ENCODE measurements at regions not wholly inside any gene's neighbourhood (a gene's known extent, or its start where the extent isn't known, plus 50 kb on each side); places are given as distances from the start of the nearest gene placed in this dataset.

DNA sequence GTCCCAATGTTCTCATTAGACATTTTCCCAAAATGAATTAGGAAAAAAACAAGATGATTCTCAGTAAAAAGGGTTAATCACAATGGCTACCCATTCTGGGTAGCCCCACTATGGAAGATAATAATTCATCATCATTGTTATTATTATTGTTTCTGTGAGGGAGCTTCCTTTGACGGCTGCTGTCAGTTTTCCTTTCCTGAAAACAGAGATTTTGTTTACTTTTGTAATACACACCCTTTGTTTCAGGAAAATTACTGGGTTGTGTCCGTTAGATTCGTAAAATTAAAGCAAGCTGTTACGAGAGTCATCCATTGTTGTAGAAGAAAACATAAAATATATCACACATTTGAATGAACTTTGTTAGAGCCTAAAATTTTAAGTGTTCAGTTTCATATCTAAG, 192.9 kb upstream of the ANKRD50 start:
- H3K9me3 Mint-ChIP-seq (ENCODE audit: low read depth, unreplicated experiment): no peaks in the 10 kb centered on the region
- no TSS peak for BruUV-seq (replicated peaks)
- H3K4me3 Mint-ChIP-seq (ENCODE audit: low read depth, unreplicated experiment): no peak overlapping the region
- CTCF ChIA-PET: no interaction called here
- no peaks in the 10 kb centered on the region for H3K27me3 Mint-ChIP-seq (ENCODE audit: unreplicated experiment)
- H3K36me3 Mint-ChIP-seq (ENCODE audit: insufficient read depth, unreplicated experiment): no peaks in the 10 kb centered on the region
- DNase-seq: no peak
- intact Hi-C loops (cut with micrococcal nuclease; ENCODE audit: unreplicated experiment): no loop called here
- no peak overlapping the region for H3K27ac Mint-ChIP-seq (ENCODE audit: unreplicated experiment)
- TF ChIP-seq CTCF (IDR thresholded peaks at IDR 0.05; ENCODE audit: unreplicated experiment): no peak
- H3K4me1 Mint-ChIP-seq (ENCODE audit: low read depth, unreplicated experiment): peaks cover 6% of the 10 kb centered on the region

DNA sequence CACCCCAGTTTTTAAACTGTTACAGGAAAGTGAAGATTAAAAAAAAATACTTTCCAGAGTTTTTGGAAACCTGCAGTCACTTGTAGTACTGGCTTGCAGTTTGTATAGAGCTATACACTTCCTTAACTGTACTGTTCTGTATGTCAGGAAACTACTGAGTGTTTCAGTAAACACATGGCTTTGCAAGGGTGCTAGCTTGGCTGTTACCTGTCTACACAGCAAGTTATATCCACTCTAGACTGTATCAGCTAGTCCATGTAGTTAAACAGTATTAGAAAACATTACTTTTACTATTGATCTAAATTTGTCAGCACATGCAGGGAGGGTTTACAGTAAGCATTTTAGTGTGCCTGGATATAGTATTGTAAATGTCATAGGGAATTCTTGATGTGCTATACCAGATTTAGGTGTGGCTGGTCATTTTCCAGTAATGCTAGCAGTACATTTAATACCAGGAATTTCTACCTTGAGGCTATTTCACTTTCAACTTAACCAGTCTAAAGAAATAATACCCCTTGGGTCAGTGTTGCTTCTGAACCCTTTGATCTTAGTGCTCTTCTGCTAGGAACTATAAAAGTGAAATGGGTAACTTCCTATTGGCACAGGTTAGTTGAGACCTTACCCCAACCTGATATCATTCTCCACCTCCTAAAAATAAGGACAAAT, 192.3 kb upstream of the ANKRD50 start:
- Mint-ChIP-seq H3K27me3 (ENCODE audit: unreplicated experiment) (no peaks in the 10 kb centered on the region), H3K4me1 (ENCODE audit: low read depth, unreplicated experiment) (no peaks in the 10 kb centered on the region), H3K27ac (ENCODE audit: unreplicated experiment) (no peak overlapping the region), H3K36me3 (ENCODE audit: insufficient read depth, unreplicated experiment) (no peaks in the 10 kb centered on the region), H3K9me3 (ENCODE audit: low read depth, unreplicated experiment) (no peaks in the 10 kb centered on the region), H3K4me3 (ENCODE audit: low read depth, unreplicated experiment) (no peak overlapping the region)
- BruUV-seq (replicated peaks): no TSS peak
- intact Hi-C loops (cut with micrococcal nuclease; ENCODE audit: unreplicated experiment): no loop called here
- TF ChIP-seq CTCF (IDR thresholded peaks at IDR 0.05; ENCODE audit: unreplicated experiment): no peak
- DNase-seq: no peak
- CTCF ChIA-PET: no interaction called here

GRCh38 chr4:124903995-124904722, 191.6 kb upstream of the ANKRD50 start:
- no peaks in the 10 kb centered on the region for H3K9me3 Mint-ChIP-seq (ENCODE audit: low read depth, unreplicated experiment)
- no peaks in the 10 kb centered on the region for H3K36me3 Mint-ChIP-seq (ENCODE audit: insufficient read depth, unreplicated experiment)
- DNase-seq: peak; percentile 26
- CTCF ChIA-PET: interaction anchor here (1.2 kb wide), 1 partner anchor 570 kb away, joined by 3 read pairs; no protein-coding TSS in a partner anchor
- no peak for TF ChIP-seq CTCF (IDR thresholded peaks at IDR 0.05; ENCODE audit: unreplicated experiment)
- H3K4me3 Mint-ChIP-seq (ENCODE audit: low read depth, unreplicated experiment): no peak overlapping the region
- H3K27me3 Mint-ChIP-seq (ENCODE audit: unreplicated experiment): no peaks in the 10 kb centered on the region
- no TSS peak for BruUV-seq (replicated peaks)
- intact Hi-C loops (cut with micrococcal nuclease; ENCODE audit: unreplicated experiment): no loop called here
- no peak overlapping the region for H3K27ac Mint-ChIP-seq (ENCODE audit: unreplicated experiment)
- H3K4me1 Mint-ChIP-seq (ENCODE audit: low read depth, unreplicated experiment): no peaks in the 10 kb centered on the region

DNA sequence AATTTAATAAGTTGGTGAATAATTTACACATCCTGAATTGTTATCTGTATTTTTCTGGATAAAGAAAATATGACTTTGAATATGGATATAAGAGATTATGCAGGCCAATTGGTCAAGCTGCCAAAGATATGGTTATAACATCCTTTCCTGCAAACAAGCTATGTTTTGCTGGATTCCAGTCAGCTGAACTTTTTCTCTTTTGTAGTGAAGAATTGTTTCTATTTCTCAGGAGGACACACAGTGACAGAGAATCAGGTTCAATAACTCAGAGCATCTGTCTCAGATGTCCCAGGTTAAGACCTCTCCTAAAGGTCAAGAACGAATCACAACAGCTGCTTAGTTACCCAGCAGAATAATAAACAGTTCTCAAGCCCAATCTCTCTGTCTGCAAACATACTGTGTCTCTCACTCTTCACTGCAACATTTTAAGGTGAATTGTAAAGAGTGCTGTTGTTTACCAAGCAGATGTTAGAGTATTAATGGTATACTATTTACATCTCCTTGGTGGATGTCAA, 189.5 kb upstream of the ANKRD50 start:
- no peaks in the 10 kb centered on the region for H3K36me3 Mint-ChIP-seq (ENCODE audit: insufficient read depth, unreplicated experiment)
- H3K9me3 Mint-ChIP-seq (ENCODE audit: low read depth, unreplicated experiment): no peaks in the 10 kb centered on the region
- CTCF ChIA-PET: no interaction called here
- H3K4me1 Mint-ChIP-seq (ENCODE audit: low read depth, unreplicated experiment): no peaks in the 10 kb centered on the region
- DNase-seq: no peak
- H3K27ac Mint-ChIP-seq (ENCODE audit: unreplicated experiment): no peak overlapping the region
- intact Hi-C loops (cut with micrococcal nuclease; ENCODE audit: unreplicated experiment): no loop called here
- H3K27me3 Mint-ChIP-seq (ENCODE audit: unreplicated experiment): no peaks in the 10 kb centered on the region
- TF ChIP-seq CTCF (IDR thresholded peaks at IDR 0.05; ENCODE audit: unreplicated experiment): no peak
- BruUV-seq (replicated peaks): no TSS peak
- no peak overlapping the region for H3K4me3 Mint-ChIP-seq (ENCODE audit: low read depth, unreplicated experiment)

Data from Calu3 (cell line).